PFSK-1 (cell line): ENCODE measurements at regions not wholly inside any gene's neighbourhood (a gene's known extent, or its start where the extent isn't known, plus 50 kb on each side); places are given as distances from the start of the nearest gene placed in this dataset.

ENCODE experiments used
- FOXP2 ChIP-seq: optimal IDR thresholded peaks from 2 replicates; pipeline ENCODE3; 2011; ENCODE audit warnings: borderline replicate concordance, control low read depth, inconsistent platforms; ENCODE audit not compliant: insufficient read depth; ENCODE audit errors: extremely low read length, extremely low read depth
- POLR2AphosphoS5 ChIP-seq: IDR thresholded peaks from 2 replicates; pipeline ENCODE4 v1.6.1; 2012; ENCODE audit warnings: low read depth, mild to moderate bottlenecking, control low read depth, low read length, moderate library complexity
- SIN3A ChIP-seq: IDR thresholded peaks from 2 replicates; pipeline ENCODE4 v1.6.1; 2012; ENCODE audit warnings: mild to moderate bottlenecking, low read length, moderate library complexity, borderline replicate concordance; ENCODE audit not compliant: insufficient read depth
- TAF1 ChIP-seq: IDR thresholded peaks from 2 replicates; pipeline ENCODE4 v1.6.1; 2012; ENCODE audit warnings: low read length, control low read depth, borderline replicate concordance; ENCODE audit not compliant: insufficient read depth
- TF ChIP-seq, protein P1 (sequence below), 2 experiments: IDR thresholded peaks; 2 replicates each; pipeline versions ENCODE4 v1.6.1 to v1.8.0; 2011 to 2012; ENCODE audit warnings: low read depth in 2 of 2, low read length in 2 of 2, control low read depth in 1 of 2, inconsistent platforms in 1 of 2, mild to moderate bottlenecking in 1 of 2, moderate library complexity in 1 of 2; ENCODE audit not compliant: insufficient read depth in 1 of 2

DNA sequence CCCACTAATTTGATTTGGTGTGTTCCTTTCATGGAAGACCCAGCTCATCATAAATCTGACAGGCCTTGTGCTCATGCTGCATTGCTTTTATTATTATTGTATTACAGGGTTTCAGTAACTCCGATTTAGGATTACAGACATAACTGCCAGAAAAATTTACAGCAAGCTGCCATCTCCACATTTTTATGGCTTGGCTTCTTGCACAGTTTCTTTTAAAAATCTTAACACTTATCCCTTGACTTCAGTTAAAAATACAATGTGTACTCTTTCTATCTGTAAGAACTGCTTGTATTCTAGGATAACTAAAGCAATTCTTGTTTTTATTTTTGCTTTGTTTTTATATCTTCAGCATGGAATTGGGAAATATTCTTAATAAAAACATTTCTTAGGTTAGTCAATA lies 612.2 kb downstream of the DIPK2A start:
- TF ChIP-seq TAF1 (no peak), FOXP2 (no peak), SIN3A (no peak), POLR2AphosphoS5 (no peak)
- TF ChIP-seq, protein P1, sequence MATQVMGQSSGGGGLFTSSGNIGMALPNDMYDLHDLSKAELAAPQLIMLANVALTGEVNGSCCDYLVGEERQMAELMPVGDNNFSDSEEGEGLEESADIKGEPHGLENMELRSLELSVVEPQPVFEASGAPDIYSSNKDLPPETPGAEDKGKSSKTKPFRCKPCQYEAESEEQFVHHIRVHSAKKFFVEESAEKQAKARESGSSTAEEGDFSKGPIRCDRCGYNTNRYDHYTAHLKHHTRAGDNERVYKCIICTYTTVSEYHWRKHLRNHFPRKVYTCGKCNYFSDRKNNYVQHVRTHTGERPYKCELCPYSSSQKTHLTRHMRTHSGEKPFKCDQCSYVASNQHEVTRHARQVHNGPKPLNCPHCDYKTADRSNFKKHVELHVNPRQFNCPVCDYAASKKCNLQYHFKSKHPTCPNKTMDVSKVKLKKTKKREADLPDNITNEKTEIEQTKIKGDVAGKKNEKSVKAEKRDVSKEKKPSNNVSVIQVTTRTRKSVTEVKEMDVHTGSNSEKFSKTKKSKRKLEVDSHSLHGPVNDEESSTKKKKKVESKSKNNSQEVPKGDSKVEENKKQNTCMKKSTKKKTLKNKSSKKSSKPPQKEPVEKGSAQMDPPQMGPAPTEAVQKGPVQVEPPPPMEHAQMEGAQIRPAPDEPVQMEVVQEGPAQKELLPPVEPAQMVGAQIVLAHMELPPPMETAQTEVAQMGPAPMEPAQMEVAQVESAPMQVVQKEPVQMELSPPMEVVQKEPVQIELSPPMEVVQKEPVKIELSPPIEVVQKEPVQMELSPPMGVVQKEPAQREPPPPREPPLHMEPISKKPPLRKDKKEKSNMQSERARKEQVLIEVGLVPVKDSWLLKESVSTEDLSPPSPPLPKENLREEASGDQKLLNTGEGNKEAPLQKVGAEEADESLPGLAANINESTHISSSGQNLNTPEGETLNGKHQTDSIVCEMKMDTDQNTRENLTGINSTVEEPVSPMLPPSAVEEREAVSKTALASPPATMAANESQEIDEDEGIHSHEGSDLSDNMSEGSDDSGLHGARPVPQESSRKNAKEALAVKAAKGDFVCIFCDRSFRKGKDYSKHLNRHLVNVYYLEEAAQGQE (IDR thresholded peaks at IDR 0.05; ENCODE audit: insufficient read depth in 1 of 2, low read depth in 2 of 2, low read length in 2 of 2) = no peak

DNA sequence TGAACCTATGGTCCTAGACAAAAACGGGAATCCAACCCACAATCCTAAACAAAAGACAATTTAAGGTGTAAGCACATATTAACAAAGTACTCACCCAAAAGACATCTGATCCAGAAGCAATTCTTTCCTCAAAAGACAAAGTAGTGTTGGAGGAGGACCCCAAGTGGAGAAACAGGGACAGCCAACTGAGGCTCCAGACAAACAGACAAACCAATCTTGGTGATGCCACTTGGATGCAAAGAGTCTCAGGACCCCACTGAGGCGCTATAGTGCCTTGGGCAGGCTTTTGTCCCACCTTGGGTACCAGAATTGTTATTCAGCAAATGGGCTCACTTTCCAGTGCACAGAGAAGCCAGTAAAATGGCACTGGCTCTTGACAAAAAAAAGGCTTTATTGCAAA lies 613.8 kb downstream of the DIPK2A start:
- TF ChIP-seq SIN3A = no peak
- no peak for TF ChIP-seq POLR2AphosphoS5
- TF ChIP-seq, protein P1 (IDR thresholded peaks at IDR 0.05; ENCODE audit: insufficient read depth in 1 of 2, low read depth in 2 of 2, low read length in 2 of 2) = no peak
- no peak for TF ChIP-seq TAF1
- no peak for TF ChIP-seq FOXP2

DNA sequence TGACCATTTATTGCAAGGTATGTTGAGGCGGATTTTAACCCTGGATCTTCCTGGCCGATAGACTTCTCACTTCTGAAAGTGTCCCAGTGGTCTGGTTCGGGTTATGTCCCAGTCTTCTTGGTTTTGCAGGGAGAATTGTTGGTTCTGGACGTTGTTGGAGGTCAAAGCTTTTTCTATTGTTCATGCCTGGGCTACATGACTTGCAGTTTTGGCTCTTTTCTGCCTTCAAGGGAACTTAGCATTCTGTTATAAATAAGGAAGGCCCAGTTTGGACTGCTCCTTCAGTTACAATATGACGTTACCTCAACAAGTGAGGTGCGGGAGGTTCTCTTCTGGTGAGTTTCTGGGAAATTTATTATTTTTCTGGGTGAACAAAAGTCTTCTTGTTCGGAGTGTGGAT lies 614.3 kb downstream of the DIPK2A start:
- no peak for TF ChIP-seq POLR2AphosphoS5
- no peak for TF ChIP-seq TAF1
- no peak for TF ChIP-seq SIN3A
- TF ChIP-seq FOXP2 = no peak
- TF ChIP-seq, protein P1 (IDR thresholded peaks at IDR 0.05; ENCODE audit: insufficient read depth in 1 of 2, low read depth in 2 of 2, low read length in 2 of 2) = no peak

DNA sequence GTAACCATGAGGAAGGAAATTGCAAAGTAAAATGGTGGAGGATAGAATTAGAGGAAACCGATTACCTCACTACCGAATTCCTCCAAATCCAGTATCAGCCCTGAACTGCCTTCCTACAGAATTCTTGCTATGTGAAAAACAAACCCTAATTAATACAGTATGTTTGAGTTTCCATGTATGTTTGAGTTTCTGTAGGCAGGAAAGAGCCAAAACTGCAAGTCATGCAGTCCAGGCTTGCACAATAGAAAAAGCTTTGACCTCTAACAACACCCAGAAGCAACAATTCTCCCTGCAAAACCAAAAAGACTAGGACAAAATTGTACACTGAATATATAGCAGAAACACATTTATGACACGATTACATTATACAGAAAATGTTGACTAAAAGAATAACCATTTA lies 614.8 kb downstream of the DIPK2A start:
- TF ChIP-seq, protein P1 (IDR thresholded peaks at IDR 0.05; ENCODE audit: insufficient read depth in 1 of 2, low read depth in 2 of 2, low read length in 2 of 2) = no peak
- TF ChIP-seq TAF1 (no peak), SIN3A (no peak), POLR2AphosphoS5 (no peak), FOXP2 (no peak)

DNA sequence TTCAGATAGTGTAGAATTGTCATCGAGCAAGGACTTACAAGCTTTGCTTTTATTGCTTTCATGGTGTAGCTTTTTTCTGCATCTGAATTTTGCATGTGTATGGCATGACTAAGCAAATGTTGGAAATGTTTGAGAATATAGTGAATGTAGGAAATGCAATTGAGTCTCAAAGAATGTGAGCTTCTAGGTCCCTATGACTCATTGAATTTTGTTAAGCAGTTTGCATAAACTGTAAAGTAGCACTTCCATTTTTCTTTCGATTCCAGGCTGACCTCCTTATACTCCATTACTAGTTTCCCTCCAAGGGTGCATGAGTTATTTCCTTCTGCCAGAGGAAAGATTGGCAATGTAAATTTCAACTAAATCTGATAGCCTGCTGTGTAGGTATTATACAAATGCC lies 619.2 kb downstream of the DIPK2A start:
- TF ChIP-seq SIN3A = no peak
